Kidney (tissue), 13 donors: ENCODE measurements at regions not wholly inside any gene's neighbourhood (a gene's known extent, or its start where the extent isn't known, plus 50 kb on each side); places are given as distances from the start of the nearest gene placed in this dataset.

Source experiments
- DNase-seq, 5 donors: peaks; one replicate each; pipeline ENCODE4 v3.0.0-alpha.2; 2013 to 2020
- FAIRE-seq: peaks from 2 replicates; lab custom pipeline; 2012; peaks lifted over from hg19 to GRCh38; lab: Jason Lieb, UNC
- H3K27ac ChIP-seq, 2 donors: one replicate each; pipeline ENCODE4 v1.7.0; 2013; ENCODE audit warnings: low read depth in 2 of 2, low read length in 2 of 2, inconsistent platforms in 1 of 2
- H3K27me3 ChIP-seq: one replicate; pipeline ENCODE4 v1.7.1; 2013; ENCODE audit warnings: low read length, inconsistent platforms; ENCODE audit not compliant: control insufficient read depth, insufficient read depth
- H3K36me3 ChIP-seq, 3 donors: one replicate each; pipeline versions ENCODE4 v1.7.0 to v1.7.1; 2013; ENCODE audit warnings: low read length in 3 of 3, control low read depth in 1 of 3, inconsistent platforms in 1 of 3; ENCODE audit not compliant: insufficient read depth in 3 of 3, control insufficient read depth in 2 of 3
- H3K4me1 ChIP-seq, 3 donors: one replicate each; pipeline versions ENCODE4 v1.7.0 to v1.7.1; 2013; ENCODE audit warnings: low read length in 3 of 3, inconsistent platforms in 1 of 3, low read depth in 1 of 3; ENCODE audit not compliant: control insufficient read depth in 2 of 3, insufficient read depth in 2 of 3
- H3K4me3 ChIP-seq, 3 donors: one replicate each; pipeline versions ENCODE4 v1.7.0 to v1.8.1; 2013; ENCODE audit warnings: low read length in 3 of 3, control low read depth in 1 of 3, inconsistent platforms in 1 of 3
- H3K9ac ChIP-seq, 3 donors: one replicate each; pipeline versions ENCODE4 v1.7.0 to v1.7.1; 2013; ENCODE audit warnings: low read length in 3 of 3, control low read depth in 1 of 3, inconsistent platforms in 1 of 3
- H3K9me3 ChIP-seq, 3 donors: one replicate each; pipeline versions ENCODE4 v1.7.0 to v1.7.1; 2013; ENCODE audit warnings: low read length in 3 of 3, control low read depth in 1 of 3, inconsistent platforms in 1 of 3; ENCODE audit not compliant: control insufficient read depth in 2 of 3, insufficient read depth in 1 of 3
- CTCF ChIP-seq: IDR thresholded peaks from 3 replicates; pipeline ENCODE4 v1.5.1; 2012; ENCODE audit warnings: mild to moderate bottlenecking, moderate library complexity, borderline replicate concordance; ENCODE audit not compliant: insufficient read depth; ENCODE audit errors: extremely low read depth
- intact Hi-C: fragments of 100-400 bp; cut with DNase I; formaldehyde crosslinking; loops from one replicate; pipeline ENCODE4 v1.11.1; 2022
- donor health status: control.
- donor health status: control.
- donor health status: control.
- donor health status: control.
- donor health status: control.
- donor health status: DM: yes; HTN: yes; CAD: no.
- donor health status: Normal renal cell carcinoma (clear cell type).

GRCh38 chr2:167844714-167845530, 402.5 kb downstream of the STK39 start:
- intact Hi-C loops: no loop called here

GRCh38 chr2:167843657-167844056, 403.7 kb downstream of the STK39 start:
- Histone ChIP-seq H3K27ac (no peak overlapping the region), H3K9me3 (no peaks in the 10 kb centered on the region), H3K27me3 (no peaks in the 10 kb centered on the region), H3K4me3 (no peak overlapping the region), H3K9ac (no peak overlapping the region), H3K4me1 (no peaks in the 10 kb centered on the region), H3K36me3 (no peaks in the 10 kb centered on the region)
- intact Hi-C loops: no loop called here
- TF ChIP-seq CTCF: no peak
- no peak for DNase-seq
- FAIRE-seq: no peak

More at GRCh38 chr2:167844714-167845530, 402.5 kb downstream of the STK39 start:
- no peak for TF ChIP-seq CTCF
- DNase-seq: peak in 2 of 5 donors; percentile 15 to 18
- Histone ChIP-seq H3K4me3 (no peak overlapping the region), H3K36me3 (no peaks in the 10 kb centered on the region), H3K9me3 (no peaks in the 10 kb centered on the region), H3K4me1 (no peaks in the 10 kb centered on the region), H3K9ac (no peak overlapping the region), H3K27me3 (no peaks in the 10 kb centered on the region), H3K27ac (no peak overlapping the region)
- no peak for FAIRE-seq

- intact Hi-C loops: no loop called here
- Histone ChIP-seq H3K4me3 (no peak overlapping the region), H3K9ac (no peak overlapping the region), H3K27ac (no peak overlapping the region), H3K9me3 (no peaks in the 10 kb centered on the region), H3K36me3 (no peaks in the 10 kb centered on the region), H3K27me3 (no peaks in the 10 kb centered on the region), H3K4me1 (no peaks in the 10 kb centered on the region)
- TF ChIP-seq CTCF: no peak
- FAIRE-seq (no peak), DNase-seq (no peak)
Measured at GRCh38 chr2:167843217-167843616, 404.2 kb downstream of the STK39 start.
